HG03469 (cell line): ENCODE measurements at regions not wholly inside any gene's neighbourhood (a gene's known extent, or its start where the extent isn't known, plus 50 kb on each side); places are given as distances from the start of the nearest gene placed in this dataset.
"Not testable (repeated sequence)": the region's sequence is repeated elsewhere in the genome, so short reads cannot be mapped to it uniquely, and the experiment has no call there.

ENCODE experiments used
- ATAC-seq: cut with Tn5 transposase; IDR thresholded peaks from one replicate; pipeline ENCODE4 v1.9.1; 2021; ENCODE audit warnings: mild to moderate bottlenecking, moderate library complexity, moderate number of reproducible peaks; ENCODE audit not compliant: unreplicated experiment

GRCh38 chr3:20573175-20573574 lies 387.2 kb upstream of the SGO1 start:
- ATAC-seq, result no peak

GRCh38 chr3:20572473-20572872 lies 386.5 kb upstream of the SGO1 start:
- no peak for ATAC-seq

DNA sequence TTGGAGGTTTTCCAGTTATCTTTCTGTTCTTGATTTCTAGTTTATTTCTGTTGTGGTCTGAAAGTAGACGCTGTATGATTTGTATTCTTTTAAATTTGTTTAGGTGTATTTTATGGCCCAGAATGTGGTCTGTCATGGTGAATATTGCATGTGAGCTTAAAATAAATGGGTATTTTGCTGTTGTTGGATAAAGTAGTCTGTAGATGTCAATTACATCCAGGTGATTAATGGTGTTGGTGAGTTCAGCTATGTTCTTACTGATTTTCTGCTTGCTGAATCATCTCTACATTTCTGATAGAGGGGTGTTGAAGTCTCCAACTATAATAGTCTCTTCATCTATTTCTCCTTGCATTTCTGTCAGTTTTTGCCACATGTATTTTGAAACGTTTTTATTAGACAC lies 383.3 kb upstream of the SGO1 start:
- no peak for ATAC-seq

- ATAC-seq, result no peak
These were observed 379.0 kb upstream of the SGO1 start for GRCh38 chr3:20564966-20565365.

GRCh38 chr3:20563985-20564384 lies 378.0 kb upstream of the SGO1 start:
- no peak for ATAC-seq

DNA sequence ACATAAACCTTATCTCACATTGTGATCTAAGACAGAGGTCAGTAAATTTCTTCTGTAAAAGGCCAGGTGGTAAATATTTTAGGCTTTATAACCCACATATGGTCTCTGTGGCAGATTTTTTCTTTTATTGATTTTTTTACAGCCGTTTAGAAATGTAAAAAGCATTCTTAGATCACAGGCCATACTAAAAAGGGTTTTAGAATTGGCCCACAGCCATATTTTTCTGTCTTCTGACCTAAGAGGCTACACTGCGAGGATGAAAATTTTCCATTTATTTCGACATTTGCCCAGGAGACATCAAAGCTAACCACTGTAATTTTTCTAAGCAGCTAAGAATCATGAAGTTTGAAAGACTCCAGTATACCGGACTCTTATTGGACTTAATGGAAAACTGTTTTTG lies 377.2 kb upstream of the SGO1 start:
- no peak for ATAC-seq

DNA sequence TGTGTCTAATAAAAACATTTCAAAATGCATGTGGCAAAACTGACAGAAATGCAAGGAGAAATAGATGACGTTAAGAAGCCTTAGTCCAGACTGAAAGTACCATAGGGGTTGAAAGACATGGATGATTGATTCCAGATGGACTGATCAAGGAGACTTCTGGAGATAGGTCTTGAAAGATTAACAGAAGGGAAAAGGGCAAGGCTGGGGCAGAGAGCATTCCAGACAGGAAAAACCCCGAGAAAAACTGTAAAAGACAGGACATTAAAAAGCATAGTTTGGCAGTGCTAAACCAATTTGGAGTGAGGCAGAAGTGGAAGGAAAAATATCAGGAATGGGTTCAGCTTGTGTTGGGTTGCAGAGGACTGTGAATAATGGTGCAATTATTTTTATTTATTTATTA lies 375.2 kb upstream of the SGO1 start:
- ATAC-seq, result no peak

DNA sequence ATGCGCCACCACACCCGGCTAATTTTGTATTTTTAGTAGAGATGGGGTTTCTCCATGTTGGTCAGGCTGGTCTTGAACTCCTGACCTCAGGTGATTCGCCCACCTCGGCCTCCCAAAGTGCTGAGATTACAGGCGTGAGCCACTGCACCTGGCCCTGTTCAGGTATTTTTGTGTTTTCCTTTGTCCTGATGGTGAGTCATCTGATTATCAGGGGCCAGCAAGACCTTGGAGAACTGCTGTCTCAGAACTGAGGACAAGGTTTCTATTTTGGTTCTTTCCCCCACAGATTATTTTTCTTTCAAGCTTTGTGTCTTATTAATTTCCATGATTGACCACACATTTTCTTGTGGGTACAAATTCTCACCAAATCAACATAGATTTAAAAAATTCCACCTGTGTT lies 374.4 kb upstream of the SGO1 start:
- not testable (repeated sequence) for ATAC-seq

- no peak for ATAC-seq
These were observed 372.2 kb upstream of the SGO1 start for GRCh38 chr3:20558161-20558560.

GRCh38 chr3:20556661-20557060 lies 370.7 kb upstream of the SGO1 start:
- no peak for ATAC-seq

GRCh38 chr3:20552605-20553275 lies 366.7 kb upstream of the SGO1 start:
- no peak for ATAC-seq

DNA sequence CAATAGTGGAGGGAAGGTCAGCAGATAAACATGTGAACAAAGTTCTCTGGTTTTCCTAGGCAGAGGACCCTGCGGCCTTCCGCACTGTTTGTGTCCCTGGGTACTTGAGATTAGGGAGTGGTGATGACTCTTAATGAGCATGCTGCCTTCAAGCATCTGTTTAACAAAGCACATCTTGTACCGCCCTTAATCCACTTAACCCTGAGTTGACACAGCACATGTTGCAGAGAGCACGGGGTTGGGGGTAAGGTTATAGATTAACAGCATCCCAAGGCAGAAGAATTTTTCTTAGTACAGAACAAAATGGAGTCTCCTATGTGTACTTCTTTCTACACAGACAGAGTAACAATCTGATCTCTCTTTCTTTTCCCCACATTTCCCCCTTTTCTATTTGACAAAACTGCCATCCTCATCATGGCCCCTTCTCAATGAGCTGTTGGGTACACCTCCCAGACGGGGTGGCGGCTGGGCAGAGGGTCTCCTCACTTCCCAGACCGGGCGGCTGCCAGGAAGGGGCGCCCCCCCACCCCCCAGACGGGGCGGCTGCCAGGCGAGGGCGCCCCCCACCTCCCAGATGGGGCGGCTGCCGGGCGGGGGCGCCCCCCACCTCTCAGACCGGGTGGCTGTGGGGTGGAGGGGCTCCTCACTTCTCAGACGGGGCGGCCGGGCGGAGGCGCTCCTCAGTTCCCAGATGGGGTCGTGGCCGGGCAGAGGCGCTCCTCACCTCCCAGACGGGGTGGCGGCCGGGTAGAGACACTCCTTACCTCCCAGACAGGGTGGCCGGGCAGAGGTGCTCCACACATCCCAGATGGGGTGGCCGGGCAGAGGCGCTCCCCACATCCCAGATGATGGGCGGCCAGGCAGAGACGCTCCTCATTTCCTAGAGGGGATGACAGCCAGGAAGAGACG lies 361.6 kb upstream of the SGO1 start:
- not testable (repeated sequence) for ATAC-seq

- ATAC-seq, result no peak
These were observed 360.6 kb upstream of the SGO1 start for GRCh38 chr3:20546636-20547035.

DNA sequence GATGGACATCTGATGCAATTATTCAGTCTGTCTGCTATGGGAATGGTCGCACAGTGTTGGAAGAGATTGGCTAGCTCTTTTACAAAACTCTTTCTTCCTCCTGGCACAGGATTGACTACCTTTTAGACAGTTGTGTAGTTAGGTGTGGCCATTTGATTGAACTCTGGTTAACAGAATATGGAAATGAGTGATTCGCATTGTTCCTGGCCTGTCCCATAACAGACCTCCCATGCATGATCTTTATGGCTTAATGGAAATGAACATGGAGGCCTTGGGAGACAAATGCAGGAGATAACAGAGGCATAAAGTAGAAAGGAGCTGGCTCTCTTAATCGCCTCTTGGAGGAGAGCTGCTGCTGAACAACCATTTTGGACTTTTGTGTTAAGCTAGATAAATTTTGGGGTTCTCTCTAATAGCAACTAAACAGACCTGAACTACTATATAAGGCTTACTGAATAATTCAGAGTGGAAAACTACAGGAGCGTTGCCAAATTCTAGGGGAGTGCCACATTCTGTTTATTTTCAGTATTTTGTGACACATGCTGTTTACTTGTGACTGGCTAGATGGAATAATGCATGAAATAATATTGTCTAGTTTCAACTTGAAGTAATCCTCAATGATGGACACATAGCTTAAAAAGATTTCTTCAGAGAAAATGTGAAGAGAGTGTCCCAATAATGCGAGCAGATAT lies 357.7 kb upstream of the SGO1 start:
- no peak for ATAC-seq

DNA sequence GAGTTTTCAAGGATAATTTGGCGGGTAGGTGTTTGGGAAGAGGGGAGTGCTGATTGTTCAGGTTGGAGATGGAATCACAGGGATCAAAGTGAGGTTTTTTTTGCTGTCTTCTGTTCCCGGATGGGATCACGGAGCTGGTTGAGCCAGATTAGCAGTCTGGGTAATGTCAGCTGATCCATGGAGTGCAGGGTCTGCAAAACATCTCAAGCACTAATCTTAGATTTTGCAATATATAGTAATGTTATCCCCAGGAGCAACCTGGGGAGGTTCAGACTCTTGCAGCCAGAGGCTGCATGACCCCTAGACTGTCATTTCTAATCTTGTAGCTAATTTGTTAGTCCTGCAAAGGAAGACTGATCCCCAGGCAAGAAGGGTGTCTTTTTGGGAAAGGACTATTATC lies 354.1 kb upstream of the SGO1 start:
- ATAC-seq, result no peak

GRCh38 chr3:20539666-20540065 lies 353.7 kb upstream of the SGO1 start:
- ATAC-seq, result no peak

DNA sequence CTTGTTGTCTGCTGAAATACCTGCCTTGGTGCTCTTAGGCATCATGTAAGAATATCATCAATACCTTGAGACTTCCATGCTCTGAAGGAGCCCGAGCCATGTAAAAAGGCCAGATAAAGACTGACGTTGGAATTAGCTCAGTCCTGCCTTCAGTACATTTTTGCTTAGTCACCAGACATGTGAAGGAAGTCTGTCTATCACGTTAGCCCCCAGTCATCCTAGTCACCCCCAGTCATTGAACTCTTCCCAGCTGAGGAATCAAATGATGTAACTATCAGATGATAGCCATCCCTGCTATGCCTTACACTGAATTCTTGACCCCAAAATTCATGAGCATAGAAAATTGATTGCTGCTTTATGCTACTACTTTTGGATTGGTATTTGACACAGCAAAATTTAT lies 351.2 kb upstream of the SGO1 start:
- ATAC-seq, result no peak

- ATAC-seq, result no peak
These were observed 343.9 kb upstream of the SGO1 start for GRCh38 chr3:20529911-20530310.

- no peak for ATAC-seq
These were observed 342.3 kb upstream of the SGO1 start for GRCh38 chr3:20528180-20528770.

DNA sequence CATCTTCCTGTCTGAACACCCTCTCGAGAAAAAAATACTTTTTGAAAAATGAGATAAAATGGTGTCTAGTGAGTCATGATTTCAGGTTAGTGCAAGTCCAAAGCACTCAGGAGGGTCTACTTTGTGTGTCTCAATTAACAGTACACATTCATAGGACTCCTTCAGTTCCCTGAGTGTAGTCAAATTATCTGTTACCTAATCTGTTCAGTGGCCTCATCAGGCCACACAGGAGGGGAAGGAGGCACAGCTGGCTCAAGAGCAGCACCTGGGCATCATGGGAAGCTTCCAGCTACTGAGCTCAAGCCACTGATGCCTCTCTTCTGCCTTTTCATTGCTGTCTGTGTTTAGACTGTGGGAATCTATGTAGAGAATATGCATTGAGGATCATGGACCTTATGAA lies 341.4 kb upstream of the SGO1 start:
- no peak for ATAC-seq

GRCh38 chr3:20524328-20524727 lies 338.3 kb upstream of the SGO1 start:
- ATAC-seq, result no peak
